ENCODE measurements at regions not wholly inside any gene's neighbourhood (a gene's known extent, or its start where the extent isn't known, plus 50 kb on each side); places are given as distances from the start of the nearest gene placed in this dataset.
"Not testable (repeated sequence)": the region's sequence is repeated elsewhere in the genome, so short reads cannot be mapped to it uniquely, and the experiment has no call there.

DNA sequence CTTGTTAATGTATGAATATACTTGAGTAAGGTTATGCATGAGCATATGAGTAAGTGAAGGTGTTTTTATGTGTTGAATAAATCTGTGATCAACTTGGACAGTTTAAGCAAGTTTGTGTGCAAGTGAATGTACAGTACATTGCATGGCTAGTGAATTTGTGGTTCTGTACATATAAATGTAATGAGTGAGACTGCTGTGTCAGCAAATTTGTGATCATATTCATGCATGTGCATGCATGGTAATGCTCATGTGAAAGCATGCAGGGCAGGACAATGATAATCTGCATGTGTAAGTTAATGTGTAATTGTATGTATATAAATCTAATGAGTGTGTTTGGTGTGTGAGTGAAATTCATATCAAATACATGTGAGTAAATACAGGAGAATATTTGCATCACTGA lies 188.5 kb downstream of the PWWP3B start:
- DNase-seq (ENCODE audit: low read depth in 2 of 2) = no peak

DNA sequence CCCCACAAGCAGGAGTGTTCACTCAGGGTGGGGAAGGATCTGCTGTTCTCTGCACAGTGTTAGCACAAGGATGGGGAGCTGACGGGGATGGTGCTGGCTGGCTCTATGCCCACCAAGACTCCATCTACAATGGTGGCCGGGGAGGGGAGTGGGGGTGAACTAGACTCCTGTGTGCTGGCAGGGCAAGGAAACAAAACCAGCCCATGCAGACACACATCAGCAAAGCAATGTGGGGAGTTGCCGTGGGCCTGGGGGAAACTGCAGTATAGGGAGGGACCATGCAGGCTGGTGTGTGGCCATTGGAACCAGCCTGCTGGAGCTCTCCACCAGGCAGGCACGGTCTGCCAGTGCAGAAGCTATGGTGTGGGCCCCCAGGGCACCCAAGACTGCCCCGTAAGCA lies 195.1 kb downstream of the PWWP3B start:
- DNase-seq (ENCODE audit: low read depth in 2 of 2) = no peak

DNA sequence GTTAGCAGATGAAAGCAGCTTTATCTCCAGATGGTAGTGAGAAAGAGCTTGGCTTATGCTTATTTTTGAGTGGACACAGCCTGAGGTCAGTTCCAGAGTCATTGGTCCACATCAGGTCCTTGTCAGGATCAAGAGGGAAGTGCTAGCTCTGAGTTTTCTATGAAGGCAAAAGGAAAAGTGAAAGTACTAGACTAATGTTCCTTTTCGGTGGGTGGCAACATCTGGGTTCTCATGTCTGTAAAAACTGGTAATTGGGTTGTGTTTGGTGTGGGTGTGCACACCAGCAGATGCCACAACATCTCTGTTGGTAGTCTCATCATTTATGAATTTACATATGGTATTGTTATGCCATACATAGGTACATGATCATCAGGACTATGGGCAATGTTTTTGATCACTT lies 210.5 kb downstream of the PWWP3B start:
- DNase-seq (ENCODE audit: low read depth in 2 of 2) = no peak

- DNase-seq (ENCODE audit: low read depth in 2 of 2) = no peak
Measured at GRCh38 chrX:106391284-106391911, 220.4 kb upstream of the RADX start.

DNA sequence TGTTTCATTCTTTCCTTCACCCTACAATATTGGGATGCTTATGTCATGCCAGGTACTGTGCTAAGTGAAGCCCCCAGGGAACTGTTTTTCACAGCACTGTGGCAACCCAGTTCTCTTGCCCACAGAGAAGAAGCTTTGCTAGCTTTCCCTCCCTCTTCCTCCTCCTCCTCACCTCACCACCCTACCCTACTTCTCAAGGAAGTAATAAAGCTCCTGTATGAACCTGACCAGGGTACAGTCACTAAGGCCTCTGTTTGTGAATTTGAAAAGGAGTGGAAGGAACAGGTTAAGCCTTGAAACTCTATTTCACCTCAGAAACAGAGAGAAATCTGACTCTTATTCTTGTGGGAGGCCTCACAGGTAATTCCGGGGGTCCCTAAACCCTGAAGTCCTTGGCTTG lies 219.4 kb upstream of the RADX start:
- DNase-seq (ENCODE audit: low read depth in 2 of 2) = no peak

GRCh38 chrX:106397788-106398538 lies 213.8 kb upstream of the RADX start:
- no peak for DNase-seq (ENCODE audit: low read depth in 2 of 2)

- no peak for DNase-seq (ENCODE audit: low read depth in 2 of 2)
Measured at GRCh38 chrX:106401965-106402559, 209.7 kb upstream of the RADX start.

DNA sequence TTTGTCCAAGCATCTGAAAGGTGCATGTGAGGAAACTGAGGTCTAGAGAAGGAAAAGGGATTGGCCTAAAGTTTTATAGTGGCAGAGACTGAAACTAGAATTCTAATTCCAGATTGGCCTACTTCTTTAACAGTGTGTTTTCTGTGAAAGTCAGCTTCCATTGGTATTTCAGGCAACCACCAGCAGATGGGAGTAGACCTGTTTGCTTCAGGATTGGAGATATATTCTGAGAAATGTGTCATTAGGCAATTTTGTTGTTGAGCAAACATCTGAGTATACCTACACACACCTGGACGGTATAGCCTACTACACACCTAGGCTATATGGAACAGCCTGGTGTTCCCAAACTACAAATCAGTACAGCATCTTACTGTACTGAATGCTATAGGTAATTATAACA lies 207.3 kb upstream of the RADX start:
- DNase-seq (ENCODE audit: low read depth in 2 of 2) = no peak

DNA sequence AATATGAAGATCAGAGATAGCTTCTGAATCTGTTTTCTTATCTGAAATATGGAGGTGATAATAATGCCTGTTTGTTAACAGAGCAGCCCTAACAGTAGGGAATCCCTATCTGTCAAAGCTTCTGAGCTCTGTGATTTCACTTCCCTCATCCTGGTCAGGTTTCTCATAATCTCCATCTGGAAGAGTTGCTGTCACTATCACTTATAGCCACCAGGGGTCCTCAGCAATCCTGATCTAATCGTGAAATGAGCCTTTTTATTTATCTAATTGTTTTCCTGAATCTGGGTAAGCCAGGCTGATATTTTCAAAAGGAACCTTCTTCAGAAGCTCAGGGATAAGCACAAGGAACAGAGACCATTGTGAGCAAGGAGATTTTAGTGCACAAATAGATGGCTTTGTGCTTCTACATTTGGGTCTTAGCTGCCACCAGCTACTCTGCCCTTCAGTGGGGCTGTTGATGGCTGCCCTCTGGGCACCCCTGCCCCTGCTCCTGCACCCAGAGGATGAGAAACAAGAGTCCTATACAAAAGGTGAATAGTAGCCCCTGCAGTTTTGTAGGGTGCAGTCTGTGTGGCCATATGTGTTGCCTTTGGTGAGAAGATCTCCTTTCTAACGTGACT lies 196.4 kb upstream of the RADX start:
- no peak for DNase-seq (ENCODE audit: low read depth in 2 of 2)

DNA sequence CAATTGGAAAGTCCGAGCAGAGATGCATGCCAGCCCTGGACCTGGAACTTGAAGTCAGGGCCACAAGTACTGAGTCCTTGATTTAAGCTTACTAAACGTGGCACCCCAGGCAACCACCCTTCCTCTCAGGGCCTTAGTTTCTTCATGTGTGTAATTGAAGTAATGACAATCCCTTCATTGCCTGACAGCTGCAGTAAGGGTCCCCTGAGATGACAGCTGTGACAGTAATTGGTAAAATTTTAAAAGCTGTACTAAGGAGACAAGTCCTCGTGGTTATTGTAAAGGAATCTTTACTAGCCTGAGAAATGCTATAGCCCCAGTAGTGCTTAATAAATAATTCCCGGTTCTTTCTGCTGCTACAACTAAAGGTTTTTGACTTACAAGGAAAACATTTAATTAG lies 175.1 kb upstream of the RADX start:
- no peak for DNase-seq (ENCODE audit: low read depth in 2 of 2)

DNA sequence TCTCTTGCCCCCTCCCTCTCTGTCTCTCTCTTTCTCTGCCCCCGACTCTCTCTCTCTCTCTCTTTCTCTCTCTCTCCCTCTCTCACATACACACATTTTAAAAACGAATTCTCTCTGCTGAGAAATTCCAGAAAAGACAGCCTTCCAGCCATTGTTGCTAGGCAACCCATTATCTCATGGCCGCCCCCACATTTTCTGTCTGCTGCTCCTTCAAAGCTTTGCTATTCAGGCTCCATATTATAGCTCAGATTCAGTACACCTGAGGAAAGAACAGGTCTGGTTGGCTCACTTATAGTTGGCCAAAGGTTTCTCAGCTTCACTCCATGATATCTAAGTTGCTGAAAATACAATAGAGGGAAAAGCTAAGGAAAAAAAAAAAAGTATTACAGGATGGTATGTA lies 174.4 kb upstream of the RADX start:
- no peak for DNase-seq (ENCODE audit: low read depth in 2 of 2)

- no peak for DNase-seq (ENCODE audit: low read depth in 2 of 2)
Measured at GRCh38 chrX:106450405-106450804, 161.4 kb upstream of the RADX start.

GRCh38 chrX:106451933-106452332 lies 159.8 kb upstream of the RADX start:
- no peak for DNase-seq (ENCODE audit: low read depth in 2 of 2)

- no peak for DNase-seq (ENCODE audit: low read depth in 2 of 2)
Measured at GRCh38 chrX:106454991-106455390, 156.8 kb upstream of the RADX start.

DNA sequence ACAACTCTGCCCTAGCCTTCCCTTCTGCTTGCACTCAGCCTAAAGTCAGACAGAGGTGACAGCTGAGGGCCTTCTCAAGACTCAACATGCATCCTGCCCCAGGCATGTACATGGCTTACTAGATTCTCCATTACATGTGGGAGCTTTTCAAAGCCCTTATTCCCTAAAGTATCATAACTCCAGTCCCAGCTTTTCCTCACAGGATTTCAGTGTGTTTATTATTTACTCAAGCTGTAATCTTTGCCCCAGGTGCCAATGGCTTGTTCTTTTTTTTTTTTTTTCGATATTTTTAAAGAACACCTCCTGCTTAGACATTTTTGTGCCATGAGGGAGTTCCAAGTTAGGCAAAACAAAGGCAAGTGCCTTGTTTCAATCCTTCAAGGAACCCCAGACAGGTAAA lies 154.0 kb upstream of the RADX start:
- DNase-seq (ENCODE audit: low read depth in 2 of 2) = no peak

DNA sequence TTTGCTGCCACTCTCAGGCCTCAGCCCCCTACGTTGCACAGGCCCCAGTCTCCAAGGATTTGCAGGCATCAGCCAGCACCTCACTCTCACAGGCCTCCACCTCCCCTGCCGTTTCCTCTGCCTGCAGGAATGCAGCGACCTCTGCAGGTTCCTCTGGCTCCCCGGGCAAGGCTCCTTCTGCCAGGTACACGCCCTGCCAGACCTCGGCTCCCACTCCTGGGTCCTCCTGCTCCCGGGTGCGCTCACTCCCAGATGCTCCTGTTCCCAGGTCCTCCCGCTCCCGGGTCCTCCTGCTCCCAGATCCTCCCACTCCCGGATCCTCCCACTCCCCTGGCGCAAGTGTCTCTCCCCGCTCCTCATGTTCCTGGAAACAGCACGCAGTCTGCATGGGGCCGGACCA lies 144.4 kb upstream of the RADX start:
- DNase-seq (ENCODE audit: low read depth in 2 of 2) = no peak

- no peak for DNase-seq (ENCODE audit: low read depth in 2 of 2)
Measured at GRCh38 chrX:106467943-106468342, 143.8 kb upstream of the RADX start.

GRCh38 chrX:106468433-106468832 lies 143.3 kb upstream of the RADX start:
- DNase-seq (ENCODE audit: low read depth in 2 of 2) = no peak

- DNase-seq (ENCODE audit: low read depth in 2 of 2) = no peak
Measured at GRCh38 chrX:106479920-106480319, 131.9 kb upstream of the RADX start.

DNA sequence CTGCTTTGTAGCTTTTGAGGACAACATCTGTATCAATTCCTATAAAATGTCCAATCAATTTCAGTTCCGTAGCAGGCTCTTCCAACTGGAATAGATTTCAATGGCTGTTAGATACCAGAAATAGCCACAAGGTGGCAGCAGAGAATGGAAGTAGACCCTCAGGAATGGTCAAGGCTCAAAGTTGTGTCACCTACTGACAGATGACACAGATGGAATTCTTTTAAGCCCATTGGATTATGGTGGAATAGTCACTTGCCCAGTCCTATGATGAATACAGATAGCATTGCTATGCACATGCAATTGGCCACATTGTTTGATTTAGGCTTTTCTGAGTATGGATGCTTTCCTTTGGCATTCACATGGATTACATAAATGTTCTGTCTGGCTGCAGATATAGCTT lies 130.4 kb upstream of the RADX start:
- DNase-seq (ENCODE audit: low read depth in 2 of 2) = peak; percentile 4

GRCh38 chrX:106484233-106484632 lies 127.5 kb upstream of the RADX start:
- no peak for DNase-seq (ENCODE audit: low read depth in 2 of 2)

- not testable (repeated sequence) for DNase-seq (ENCODE audit: low read depth in 2 of 2)
Measured at GRCh38 chrX:106493210-106493816, 118.5 kb upstream of the RADX start.
